Epithelial cell of proximal tubule (primary cell): ENCODE measurements at regions not wholly inside any gene's neighbourhood (a gene's known extent, or its start where the extent isn't known, plus 50 kb on each side); places are given as distances from the start of the nearest gene placed in this dataset.

Source experiments
- DNase-seq: peaks from one replicate; pipeline ENCODE4 v3.0.0-alpha.2; 2011; ENCODE audit warnings: low read depth
- H3K4me3 ChIP-seq: 2 replicates; pipeline ENCODE4 v1.5.1; 2011; ENCODE audit warnings: low read depth, mild to moderate bottlenecking, low read length
- TF ChIP-seq, protein P1 (sequence below): conservative IDR thresholded peaks from 2 replicates; pipeline ENCODE4 v1.5.1; 2012; ENCODE audit warnings: low read depth, mild to moderate bottlenecking, low read length

- TF ChIP-seq, protein P1, sequence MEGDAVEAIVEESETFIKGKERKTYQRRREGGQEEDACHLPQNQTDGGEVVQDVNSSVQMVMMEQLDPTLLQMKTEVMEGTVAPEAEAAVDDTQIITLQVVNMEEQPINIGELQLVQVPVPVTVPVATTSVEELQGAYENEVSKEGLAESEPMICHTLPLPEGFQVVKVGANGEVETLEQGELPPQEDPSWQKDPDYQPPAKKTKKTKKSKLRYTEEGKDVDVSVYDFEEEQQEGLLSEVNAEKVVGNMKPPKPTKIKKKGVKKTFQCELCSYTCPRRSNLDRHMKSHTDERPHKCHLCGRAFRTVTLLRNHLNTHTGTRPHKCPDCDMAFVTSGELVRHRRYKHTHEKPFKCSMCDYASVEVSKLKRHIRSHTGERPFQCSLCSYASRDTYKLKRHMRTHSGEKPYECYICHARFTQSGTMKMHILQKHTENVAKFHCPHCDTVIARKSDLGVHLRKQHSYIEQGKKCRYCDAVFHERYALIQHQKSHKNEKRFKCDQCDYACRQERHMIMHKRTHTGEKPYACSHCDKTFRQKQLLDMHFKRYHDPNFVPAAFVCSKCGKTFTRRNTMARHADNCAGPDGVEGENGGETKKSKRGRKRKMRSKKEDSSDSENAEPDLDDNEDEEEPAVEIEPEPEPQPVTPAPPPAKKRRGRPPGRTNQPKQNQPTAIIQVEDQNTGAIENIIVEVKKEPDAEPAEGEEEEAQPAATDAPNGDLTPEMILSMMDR: no peak
- DNase-seq: no peak
- H3K4me3 ChIP-seq: no peak overlapping the region
Observed at GRCh38 chr2:16115881-16116830, 175.8 kb downstream of the MYCN start.

GRCh38 chr2:16115291-16115690 is 174.9 kb downstream of the MYCN start:
- TF ChIP-seq, protein P1: no peak
- no peak overlapping the region for H3K4me3 ChIP-seq
- no peak for DNase-seq

- TF ChIP-seq, protein P1: no peak
- no peak overlapping the region for H3K4me3 ChIP-seq
- DNase-seq: no peak
Observed at GRCh38 chr2:16114836-16115235, 174.5 kb downstream of the MYCN start.

GRCh38 chr2:16114070-16114469 is 173.7 kb downstream of the MYCN start:
- no peak for DNase-seq
- no peak overlapping the region for H3K4me3 ChIP-seq
- TF ChIP-seq, protein P1: no peak

GRCh38 chr2:16113568-16113967 is 173.2 kb downstream of the MYCN start:
- TF ChIP-seq, protein P1: no peak
- no peak for DNase-seq

GRCh38 chr2:16112972-16113560 is 172.7 kb downstream of the MYCN start:
- TF ChIP-seq, protein P1: no peak
- no peak for DNase-seq
- no peak overlapping the region for H3K4me3 ChIP-seq

More at GRCh38 chr2:16113568-16113967, 173.2 kb downstream of the MYCN start:
- no peak overlapping the region for H3K4me3 ChIP-seq
